Eye (tissue), 1 donor: ENCODE measurements at regions not wholly inside any gene's neighbourhood (a gene's known extent, or its start where the extent isn't known, plus 50 kb on each side); places are given as distances from the start of the nearest gene placed in this dataset.
A peak's percentile ranks its signal among the peaks of the same experiment; 100 is the strongest.
"Not testable (repeated sequence)": the region's sequence is repeated elsewhere in the genome, so short reads cannot be mapped to it uniquely, and the experiment has no call there.

Experiments used
- DNase-seq: peaks from one replicate; pipeline ENCODE4 v3.0.0-alpha.2; 2015

GRCh38 chr5:162487528-162488525, 420.3 kb downstream of the GABRG2 start:
- DNase-seq: no peak

- DNase-seq: no peak
Observed at GRCh38 chr5:162496100-162496808, 428.7 kb downstream of the GABRG2 start.

- no peak for DNase-seq
Observed at GRCh38 chr5:162497455-162497854, 429.9 kb downstream of the GABRG2 start.

- no peak for DNase-seq
Observed at GRCh38 chr5:162502780-162503179, 435.2 kb downstream of the GABRG2 start.

- no peak for DNase-seq
Observed at GRCh38 chr5:162503796-162504195, 436.2 kb downstream of the GABRG2 start.

- no peak for DNase-seq
Observed at GRCh38 chr5:162512935-162513565, 445.5 kb downstream of the GABRG2 start.

- no peak for DNase-seq
Observed at GRCh38 chr5:162514116-162514515, 446.5 kb downstream of the GABRG2 start.

GRCh38 chr5:162520878-162521277, 453.3 kb downstream of the GABRG2 start:
- no peak for DNase-seq

GRCh38 chr5:162529209-162529608, 461.6 kb downstream of the GABRG2 start:
- DNase-seq: no peak

GRCh38 chr5:162529886-162530285, 462.3 kb downstream of the GABRG2 start:
- no peak for DNase-seq

GRCh38 chr5:162543437-162543836, 475.9 kb downstream of the GABRG2 start:
- DNase-seq: peak; percentile 86

GRCh38 chr5:162544905-162545304, 477.3 kb downstream of the GABRG2 start:
- DNase-seq: no peak

GRCh38 chr5:162550236-162550635, 482.7 kb downstream of the GABRG2 start:
- DNase-seq: no peak

GRCh38 chr5:162558120-162558519, 490.5 kb downstream of the GABRG2 start:
- no peak for DNase-seq

GRCh38 chr5:162567644-162568043, 500.1 kb downstream of the GABRG2 start:
- DNase-seq: no peak

- DNase-seq: no peak
Observed at GRCh38 chr5:162573758-162574157, 506.2 kb downstream of the GABRG2 start.

- no peak for DNase-seq
Observed at GRCh38 chr5:162591724-162592123, 524.2 kb downstream of the GABRG2 start.

- no peak for DNase-seq
Observed at GRCh38 chr5:162593881-162594280, 526.3 kb downstream of the GABRG2 start.

- peak; percentile 79 for DNase-seq
Observed at GRCh38 chr5:162603443-162604070, 536.0 kb downstream of the GABRG2 start.

GRCh38 chr5:162607879-162608278, 540.3 kb downstream of the GABRG2 start:
- no peak for DNase-seq

GRCh38 chr5:162621726-162622263, 554.2 kb downstream of the GABRG2 start:
- DNase-seq: not testable (repeated sequence)

- DNase-seq: no peak
Observed at GRCh38 chr5:162624110-162624509, 556.5 kb downstream of the GABRG2 start.

- DNase-seq: no peak
Observed at GRCh38 chr5:162637481-162637880, 569.9 kb downstream of the GABRG2 start.
